ENCODE measurements at regions not wholly inside any gene's neighbourhood (a gene's known extent, or its start where the extent isn't known, plus 50 kb on each side); places are given as distances from the start of the nearest gene placed in this dataset.

DNA sequence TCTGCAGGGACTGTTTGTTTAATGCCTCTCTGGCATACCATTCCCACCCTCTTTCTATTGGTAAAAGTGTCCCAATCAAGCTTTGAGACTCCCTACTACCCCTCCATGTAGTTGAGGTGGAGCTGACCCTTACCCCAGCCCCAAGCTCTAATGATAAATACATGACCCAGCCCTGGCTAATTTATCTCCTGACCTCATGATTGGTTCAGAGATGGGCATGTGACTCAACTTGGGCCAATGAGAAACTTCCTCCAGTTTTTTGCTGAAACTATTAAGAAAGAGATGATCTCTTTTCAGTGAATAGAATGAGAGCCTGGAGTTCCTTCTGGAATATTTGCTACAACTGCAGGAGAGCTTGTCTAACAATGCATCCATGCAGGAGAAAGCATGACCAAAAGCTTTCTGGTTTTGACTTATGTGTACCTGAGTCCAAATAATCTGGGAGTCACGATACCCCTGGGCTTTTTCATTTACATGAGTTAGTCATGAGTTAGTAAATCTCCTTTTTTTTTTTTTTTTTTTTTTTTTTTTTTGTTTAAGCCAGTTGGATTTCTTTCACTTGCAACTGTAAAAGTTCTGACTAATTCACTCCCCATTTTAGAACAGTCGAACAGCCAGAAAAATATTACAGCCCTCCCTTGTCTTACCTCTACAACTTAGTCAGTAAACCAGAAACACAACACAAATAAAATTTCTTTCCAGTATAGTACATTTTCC, 66.5 kb upstream of the TLK1 start:
- no peaks in the 10 kb centered on the region for H3K79me1 ChIP-seq (replicated peaks; ENCODE audit: low read length, poor library complexity, severe bottlenecking)
- no peak overlapping the region for H3K27ac ChIP-seq (ENCODE audit: low read length, poor library complexity, severe bottlenecking)
- DNase-seq: no peak
- H3K4ac ChIP-seq (ENCODE audit: low read depth in 1 of 2, low read length in 2 of 2): no peak overlapping the region
- H3K4me1 ChIP-seq (ENCODE audit: control insufficient read depth, insufficient read depth, low read depth, low read length): no peaks in the 10 kb centered on the region
- no peak overlapping the region for H3K4me3 ChIP-seq (ENCODE audit: insufficient read depth in 1 of 2, low read depth in 1 of 2, low read length in 2 of 2)
- no peak overlapping the region for H2BK12ac ChIP-seq (ENCODE audit: low read length in 2 of 2)
- H3K18ac ChIP-seq (ENCODE audit: low read depth in 1 of 2, low read length in 2 of 2): no peak overlapping the region
- peak overlapping the region; percentile 35 for H3K9ac ChIP-seq (ENCODE audit: low read length)
- no peaks in the 10 kb centered on the region for H3K27me3 ChIP-seq (ENCODE audit: control insufficient read depth in 1 of 2, insufficient read depth in 1 of 2, low read length in 2 of 2)
- H3K23ac ChIP-seq (ENCODE audit: low read length in 2 of 2): no peak overlapping the region
- no peak overlapping the region for H2BK15ac ChIP-seq (ENCODE audit: low read depth, poor library complexity, severe bottlenecking)
- H3K4me2 ChIP-seq (ENCODE audit: low read length, poor library complexity, severe bottlenecking): no peak overlapping the region
- H3K36me3 ChIP-seq (ENCODE audit: control insufficient read depth in 1 of 2, insufficient read depth in 2 of 2, low read depth in 1 of 2, low read length in 2 of 2): no peaks in the 10 kb centered on the region
- WGBS: 100% methylated on average over 1 of the region's 2 CpGs
- H2AFZ ChIP-seq (ENCODE audit: low read depth, low read length): no peak overlapping the region
- no peak overlapping the region for H2BK120ac ChIP-seq (ENCODE audit: low read depth, low read length)
- H4K8ac ChIP-seq (ENCODE audit: low read length): no peak overlapping the region
- no peak overlapping the region for H2AK5ac ChIP-seq (ENCODE audit: low read length, severe bottlenecking)
- H4K91ac ChIP-seq (ENCODE audit: low read length): no peak overlapping the region
- H3K9me3 ChIP-seq (ENCODE audit: control insufficient read depth, low read length): peaks cover 5% of the 10 kb centered on the region
- no peak overlapping the region for H3K14ac ChIP-seq (ENCODE audit: low read length in 2 of 2)
- no peak overlapping the region for H2BK5ac ChIP-seq (ENCODE audit: low read depth, low read length, poor library complexity, severe bottlenecking)

GRCh38 chr2:171226461-171226860, 65.8 kb upstream of the TLK1 start:
- Histone ChIP-seq H3K36me3 (ENCODE audit: control insufficient read depth in 1 of 2, insufficient read depth in 2 of 2, low read depth in 1 of 2, low read length in 2 of 2) (no peaks in the 10 kb centered on the region), H3K9ac (ENCODE audit: low read length) (no peak overlapping the region), H2BK120ac (ENCODE audit: low read depth, low read length) (no peak overlapping the region), H3K4me3 (ENCODE audit: insufficient read depth in 1 of 2, low read depth in 1 of 2, low read length in 2 of 2) (no peak overlapping the region), H3K4ac (ENCODE audit: low read depth in 1 of 2, low read length in 2 of 2) (no peak overlapping the region), H3K4me1 (ENCODE audit: control insufficient read depth, insufficient read depth, low read depth, low read length) (no peaks in the 10 kb centered on the region), H2AFZ (ENCODE audit: low read depth, low read length) (no peak overlapping the region), H3K14ac (ENCODE audit: low read length in 2 of 2) (no peak overlapping the region), H2BK15ac (ENCODE audit: low read depth, poor library complexity, severe bottlenecking) (no peak overlapping the region), H3K27me3 (ENCODE audit: control insufficient read depth in 1 of 2, insufficient read depth in 1 of 2, low read length in 2 of 2) (no peaks in the 10 kb centered on the region), H4K8ac (ENCODE audit: low read length) (no peak overlapping the region), H3K79me1 (replicated peaks; ENCODE audit: low read length, poor library complexity, severe bottlenecking) (no peaks in the 10 kb centered on the region), H3K9me3 (ENCODE audit: control insufficient read depth, low read length) (peaks cover 5% of the 10 kb centered on the region), H3K23ac (ENCODE audit: low read length in 2 of 2) (no peak overlapping the region), H2BK12ac (ENCODE audit: low read length in 2 of 2) (no peak overlapping the region), H3K18ac (ENCODE audit: low read depth in 1 of 2, low read length in 2 of 2) (no peak overlapping the region), H4K91ac (ENCODE audit: low read length) (no peak overlapping the region), H3K27ac (ENCODE audit: low read length, poor library complexity, severe bottlenecking) (no peak overlapping the region), H2BK5ac (ENCODE audit: low read depth, low read length, poor library complexity, severe bottlenecking) (no peak overlapping the region), H2AK5ac (ENCODE audit: low read length, severe bottlenecking) (no peak overlapping the region), H3K4me2 (ENCODE audit: low read length, poor library complexity, severe bottlenecking) (no peak overlapping the region)
- no peak for DNase-seq

GRCh38 chr2:171225989-171226388, 65.3 kb upstream of the TLK1 start:
- Histone ChIP-seq H3K18ac (ENCODE audit: low read depth in 1 of 2, low read length in 2 of 2) (no peak overlapping the region), H3K23ac (ENCODE audit: low read length in 2 of 2) (no peak overlapping the region), H3K27me3 (ENCODE audit: control insufficient read depth in 1 of 2, insufficient read depth in 1 of 2, low read length in 2 of 2) (no peaks in the 10 kb centered on the region), H2BK12ac (ENCODE audit: low read length in 2 of 2) (no peak overlapping the region), H3K36me3 (ENCODE audit: control insufficient read depth in 1 of 2, insufficient read depth in 2 of 2, low read depth in 1 of 2, low read length in 2 of 2) (no peaks in the 10 kb centered on the region), H3K27ac (ENCODE audit: low read length, poor library complexity, severe bottlenecking) (no peak overlapping the region), H2AK5ac (ENCODE audit: low read length, severe bottlenecking) (no peak overlapping the region), H2AFZ (ENCODE audit: low read depth, low read length) (no peak overlapping the region), H2BK15ac (ENCODE audit: low read depth, poor library complexity, severe bottlenecking) (no peak overlapping the region), H3K9ac (ENCODE audit: low read length) (no peak overlapping the region), H4K91ac (ENCODE audit: low read length) (no peak overlapping the region), H3K4me3 (ENCODE audit: insufficient read depth in 1 of 2, low read depth in 1 of 2, low read length in 2 of 2) (no peak overlapping the region), H2BK120ac (ENCODE audit: low read depth, low read length) (no peak overlapping the region), H3K4me1 (ENCODE audit: control insufficient read depth, insufficient read depth, low read depth, low read length) (no peaks in the 10 kb centered on the region), H3K4ac (ENCODE audit: low read depth in 1 of 2, low read length in 2 of 2) (no peak overlapping the region), H2BK5ac (ENCODE audit: low read depth, low read length, poor library complexity, severe bottlenecking) (no peak overlapping the region), H3K79me1 (replicated peaks; ENCODE audit: low read length, poor library complexity, severe bottlenecking) (no peaks in the 10 kb centered on the region), H3K14ac (ENCODE audit: low read length in 2 of 2) (no peak overlapping the region), H3K9me3 (ENCODE audit: control insufficient read depth, low read length) (peaks cover 5% of the 10 kb centered on the region), H3K4me2 (ENCODE audit: low read length, poor library complexity, severe bottlenecking) (no peak overlapping the region), H4K8ac (ENCODE audit: low read length) (no peak overlapping the region)
- no peak for DNase-seq
- no CpG with 5 or more reads among the region's 1 CpG for WGBS

- Histone ChIP-seq H3K27ac (ENCODE audit: low read length, poor library complexity, severe bottlenecking) (no peak overlapping the region), H3K18ac (ENCODE audit: low read depth in 1 of 2, low read length in 2 of 2) (no peak overlapping the region), H3K36me3 (ENCODE audit: control insufficient read depth in 1 of 2, insufficient read depth in 2 of 2, low read depth in 1 of 2, low read length in 2 of 2) (no peaks in the 10 kb centered on the region), H2BK15ac (ENCODE audit: low read depth, poor library complexity, severe bottlenecking) (no peak overlapping the region), H2BK120ac (ENCODE audit: low read depth, low read length) (no peak overlapping the region), H2AFZ (ENCODE audit: low read depth, low read length) (no peak overlapping the region), H3K14ac (ENCODE audit: low read length in 2 of 2) (no peak overlapping the region), H3K9me3 (ENCODE audit: control insufficient read depth, low read length) (peaks cover 5% of the 10 kb centered on the region), H4K91ac (ENCODE audit: low read length) (no peak overlapping the region), H2BK5ac (ENCODE audit: low read depth, low read length, poor library complexity, severe bottlenecking) (no peak overlapping the region), H3K23ac (ENCODE audit: low read length in 2 of 2) (no peak overlapping the region), H2AK5ac (ENCODE audit: low read length, severe bottlenecking) (no peak overlapping the region), H3K27me3 (ENCODE audit: control insufficient read depth in 1 of 2, insufficient read depth in 1 of 2, low read length in 2 of 2) (no peaks in the 10 kb centered on the region), H4K8ac (ENCODE audit: low read length) (no peak overlapping the region), H3K4ac (ENCODE audit: low read depth in 1 of 2, low read length in 2 of 2) (no peak overlapping the region), H3K4me2 (ENCODE audit: low read length, poor library complexity, severe bottlenecking) (no peak overlapping the region), H3K9ac (ENCODE audit: low read length) (peak overlapping the region; percentile 40), H3K4me3 (ENCODE audit: insufficient read depth in 1 of 2, low read depth in 1 of 2, low read length in 2 of 2) (no peak overlapping the region), H3K79me1 (replicated peaks; ENCODE audit: low read length, poor library complexity, severe bottlenecking) (no peaks in the 10 kb centered on the region), H3K4me1 (ENCODE audit: control insufficient read depth, insufficient read depth, low read depth, low read length) (no peaks in the 10 kb centered on the region), H2BK12ac (ENCODE audit: low read length in 2 of 2) (no peak overlapping the region)
- peak; percentile 93 for DNase-seq
- WGBS: 91% methylated on average over 1 of the region's 3 CpGs
Observed at GRCh38 chr2:171225302-171225980, 64.7 kb upstream of the TLK1 start.

Measured in mesenchymal stem cell (in vitro differentiated cells and primary cell).